ENCODE measurements at regions not wholly inside any gene's neighbourhood (a gene's known extent, or its start where the extent isn't known, plus 50 kb on each side); places are given as distances from the start of the nearest gene placed in this dataset.

DNA sequence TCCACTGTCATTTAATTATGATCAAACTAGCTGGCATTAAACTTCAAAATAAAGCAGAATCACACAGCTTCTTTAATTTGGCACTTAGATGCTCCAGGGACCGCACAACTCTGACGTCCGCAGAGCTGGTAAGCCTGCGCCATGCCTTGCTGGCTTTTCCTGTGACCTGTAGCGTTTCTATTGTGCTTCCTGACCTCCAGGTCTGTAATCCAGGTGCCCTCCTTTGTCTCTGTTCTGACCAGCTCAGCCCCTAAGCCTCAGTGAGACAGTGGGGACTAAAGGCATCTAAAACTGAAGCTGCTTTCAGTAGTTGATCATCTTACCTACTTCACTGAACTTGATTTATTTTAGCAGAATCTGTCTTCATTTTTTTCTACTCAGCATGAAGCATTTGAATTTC, 249.7 kb upstream of the RGPD4 start:
- TF ChIP-seq CTCF (IDR thresholded peaks at IDR 0.05) (no peak), POLR2AphosphoS5 (IDR thresholded peaks at IDR 0.05) (no peak), POLR2A (IDR thresholded peaks at IDR 0.05) (no peak)
